GM11168 (cell line): ENCODE measurements at regions not wholly inside any gene's neighbourhood (a gene's known extent, or its start where the extent isn't known, plus 50 kb on each side); places are given as distances from the start of the nearest gene placed in this dataset.

Experiments used
- in situ Hi-C: fragments of 300-500 bp; cut with MboI; formaldehyde crosslinking; loops from one replicate; pipeline ENCODE4 v1.12.0; 2022; ENCODE audit warnings: low sequenced_read_pairs; ENCODE audit not compliant: unreplicated experiment

DNA sequence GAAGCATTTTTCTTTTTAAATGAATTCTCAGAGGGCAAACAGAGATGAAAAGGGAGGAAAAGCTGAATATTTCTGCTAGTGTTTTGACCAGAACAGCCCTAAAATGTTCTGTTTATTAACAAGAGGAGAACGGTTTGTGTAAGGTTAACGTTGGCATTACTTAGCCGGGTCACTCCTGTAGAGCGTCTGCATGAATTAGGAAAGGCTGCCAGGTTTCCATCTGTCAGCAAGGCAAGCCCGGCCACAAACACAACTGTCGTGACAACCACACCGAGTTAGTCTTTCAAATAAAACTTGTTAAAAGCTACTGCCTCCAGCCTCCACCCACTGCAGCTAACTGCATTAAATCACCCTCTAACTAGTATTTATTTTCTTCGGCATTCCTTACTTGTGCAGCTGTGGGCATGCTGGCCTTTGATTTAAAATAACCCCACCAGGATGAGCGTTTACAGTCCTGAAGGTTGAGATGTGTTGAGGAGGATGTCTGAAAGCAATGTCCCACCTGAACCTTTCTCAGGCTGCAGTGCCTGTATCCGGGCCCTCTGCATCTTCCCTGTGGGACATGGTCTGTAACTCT lies 527.9 kb downstream of the FGF9 start:
- in situ Hi-C loops: no loop called here

- in situ Hi-C loops: no loop called here
Measured at GRCh38 chr13:22200440-22200839, 529.6 kb downstream of the FGF9 start.

DNA sequence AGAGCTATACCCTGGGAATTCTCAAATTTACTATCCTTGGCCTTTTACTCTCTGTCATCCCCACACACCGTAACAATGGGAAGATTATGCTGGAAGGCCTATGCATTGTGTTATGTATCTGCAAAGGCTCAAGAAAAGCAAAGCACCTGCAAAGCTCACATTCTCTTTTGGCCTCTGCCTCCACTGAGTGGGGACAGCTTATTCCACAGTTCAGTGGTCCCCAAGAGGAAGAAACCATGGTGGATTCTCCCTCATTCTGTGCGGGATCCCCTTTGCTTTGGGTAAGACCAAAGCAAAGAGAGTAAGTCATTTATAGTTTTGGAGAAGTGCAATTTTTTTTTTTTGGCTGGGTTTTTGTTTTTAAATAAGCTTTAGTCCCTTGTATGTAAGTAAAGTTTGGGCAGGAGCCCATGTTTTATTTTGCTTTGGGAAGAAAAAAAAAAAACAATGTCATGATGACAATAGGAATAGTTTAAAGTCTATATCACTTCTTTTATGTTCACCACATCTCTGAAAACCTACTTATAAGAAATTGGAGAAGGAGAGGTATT lies 530.6 kb downstream of the FGF9 start:
- in situ Hi-C loops: no loop called here

GRCh38 chr13:22210134-22210930 lies 539.5 kb downstream of the FGF9 start:
- in situ Hi-C loops: no loop called here

DNA sequence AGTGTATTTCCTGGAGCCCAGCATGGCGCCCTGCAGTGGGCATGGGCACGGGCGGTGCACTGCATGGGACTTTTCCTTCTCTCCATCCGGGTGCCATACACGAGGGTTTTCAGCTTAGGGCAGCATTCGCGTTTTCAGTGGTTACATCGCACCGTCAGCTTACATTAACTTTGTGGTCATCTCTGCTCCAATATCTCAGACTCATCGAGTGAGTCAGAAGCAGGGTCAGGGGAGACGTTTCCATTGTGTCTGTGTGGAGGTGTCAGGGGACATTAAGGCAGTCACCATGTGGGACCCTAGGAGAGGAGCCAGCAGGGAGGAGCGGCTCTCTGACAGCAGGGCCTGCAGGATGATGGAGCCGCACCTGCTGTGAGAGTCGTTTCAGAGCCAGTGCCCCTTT lies 541.0 kb downstream of the FGF9 start:
- in situ Hi-C loops: no loop called here

GRCh38 chr13:22212576-22212975 lies 541.7 kb downstream of the FGF9 start:
- in situ Hi-C loops: no loop called here

- in situ Hi-C loops: no loop called here
Measured at GRCh38 chr13:22214184-22214583, 543.3 kb downstream of the FGF9 start.

GRCh38 chr13:22218797-22219196 lies 547.9 kb downstream of the FGF9 start:
- in situ Hi-C loops: no loop called here

DNA sequence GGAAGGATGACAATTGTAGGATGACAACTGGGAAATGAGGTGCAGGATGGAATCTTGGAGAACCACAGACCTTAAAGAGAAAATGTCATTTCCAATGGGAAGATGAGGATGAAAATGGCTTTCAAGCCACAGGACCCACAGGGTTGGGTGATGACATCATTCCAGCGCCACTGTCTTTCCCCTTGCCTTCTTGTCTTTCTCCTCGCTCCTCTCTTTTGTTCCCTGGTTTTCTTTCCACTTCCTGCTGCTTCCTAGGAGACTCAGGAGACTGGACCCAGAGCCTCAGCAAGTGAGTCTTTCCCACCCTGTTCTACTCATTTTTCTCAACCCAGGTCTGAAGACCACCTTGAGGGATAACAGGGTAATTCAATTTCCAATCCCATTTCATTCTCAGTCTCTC lies 548.8 kb downstream of the FGF9 start:
- in situ Hi-C loops: no loop called here

DNA sequence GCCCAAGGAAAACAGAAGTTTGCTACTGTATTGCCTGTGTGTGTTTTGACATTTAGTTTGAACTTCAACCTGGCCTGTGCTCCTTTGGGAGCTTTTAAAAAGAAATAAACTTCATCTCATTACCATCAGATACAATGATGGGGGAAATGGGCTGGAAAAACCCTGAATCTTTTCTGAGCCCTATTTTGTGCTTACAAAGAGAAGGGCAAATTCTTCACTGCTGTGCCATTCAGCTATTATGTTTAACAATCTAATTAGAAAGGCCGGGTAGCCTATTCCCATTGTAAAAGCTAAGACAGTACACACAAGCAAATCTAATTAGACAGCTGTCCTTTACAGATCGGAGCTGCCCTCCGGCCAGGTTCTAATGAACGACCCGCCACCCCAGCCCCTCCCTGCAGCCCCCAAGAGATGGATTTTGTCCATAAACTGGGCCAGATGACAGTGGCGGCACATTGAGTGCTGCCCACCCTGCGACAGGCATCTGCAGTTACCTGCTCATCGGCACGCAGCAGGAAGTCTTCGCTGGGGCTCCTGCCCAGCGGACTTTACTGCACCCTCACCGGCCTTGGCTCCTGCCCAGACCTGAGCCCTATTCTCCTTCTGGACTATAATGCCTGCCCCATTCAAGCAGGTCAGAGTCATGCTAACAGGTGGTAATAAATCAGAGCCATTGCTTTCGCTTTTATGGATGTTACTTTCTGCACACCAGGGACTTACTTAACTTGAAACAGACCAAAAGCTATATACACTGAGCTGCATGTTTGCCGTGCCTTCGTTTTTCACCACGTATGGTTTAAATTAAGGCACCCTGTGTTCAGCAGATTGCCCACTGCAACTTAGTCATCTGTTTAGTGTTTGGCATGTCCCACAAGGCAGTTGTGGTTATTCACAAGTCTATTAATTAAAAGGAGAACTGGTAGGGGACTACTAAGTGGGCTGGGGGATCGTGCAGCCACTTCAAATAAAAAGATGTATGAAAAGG lies 549.6 kb downstream of the FGF9 start:
- in situ Hi-C loops: no loop called here

- in situ Hi-C loops: no loop called here
Measured at GRCh38 chr13:22223411-22223810, 552.5 kb downstream of the FGF9 start.

- in situ Hi-C loops: no loop called here
Measured at GRCh38 chr13:22226086-22226485, 555.2 kb downstream of the FGF9 start.

DNA sequence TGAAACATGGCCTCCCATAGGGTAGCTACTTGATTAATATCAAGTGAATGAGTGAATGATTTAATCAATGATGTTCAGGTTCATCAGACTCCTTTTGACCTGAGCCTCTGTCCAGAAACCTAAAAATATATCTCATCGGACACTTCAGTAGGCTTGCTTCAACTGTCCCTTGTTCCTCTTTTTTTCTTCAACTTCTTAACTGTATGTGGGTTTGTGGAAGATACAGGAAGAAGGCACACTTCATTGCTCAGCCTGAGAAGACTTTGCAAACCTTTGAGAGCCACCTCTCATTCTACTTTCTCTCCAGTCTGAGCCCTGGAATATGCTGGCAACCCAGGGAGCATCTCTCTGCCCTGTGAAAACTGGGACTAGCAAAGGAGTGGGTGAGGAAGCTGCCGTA lies 557.0 kb downstream of the FGF9 start:
- in situ Hi-C loops: no loop called here

DNA sequence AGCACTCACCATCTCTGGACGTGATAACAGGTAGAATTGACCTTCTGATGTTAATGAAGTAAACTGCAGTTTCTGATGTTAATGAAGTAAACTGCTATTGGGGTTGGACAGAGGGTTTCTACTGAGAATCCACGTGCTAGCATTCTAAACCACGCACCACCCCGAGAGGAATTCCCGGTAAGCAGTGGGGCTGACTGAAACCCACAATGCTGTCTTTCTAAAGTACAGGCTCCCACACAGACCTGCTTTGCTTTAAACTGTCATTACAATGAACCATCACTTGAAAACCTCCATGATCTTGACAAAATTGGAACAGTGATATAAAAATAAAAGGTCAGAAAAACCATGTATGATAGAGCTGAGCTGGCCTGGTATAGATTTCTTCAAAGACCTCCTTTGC lies 559.0 kb downstream of the FGF9 start:
- in situ Hi-C loops: no loop called here

DNA sequence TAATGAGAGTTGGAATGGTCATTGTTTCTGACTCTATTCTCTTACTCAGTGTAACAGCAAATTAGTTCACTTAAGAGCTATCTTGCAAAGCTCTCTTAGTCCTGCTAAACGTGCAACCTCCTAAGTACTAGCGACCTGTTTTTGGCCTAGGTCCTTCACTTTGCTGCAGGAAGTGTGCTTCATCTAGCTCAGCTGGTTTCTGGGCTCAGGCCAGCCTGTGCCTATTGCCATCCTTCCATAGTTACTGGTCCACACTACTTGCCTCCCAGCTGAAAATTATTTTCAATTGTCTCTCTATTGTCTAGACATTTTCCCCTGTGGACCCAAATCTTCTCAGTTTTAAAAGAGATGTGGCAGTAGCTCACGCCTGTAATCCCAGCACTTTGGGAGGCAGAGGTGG lies 561.3 kb downstream of the FGF9 start:
- in situ Hi-C loops: no loop called here

DNA sequence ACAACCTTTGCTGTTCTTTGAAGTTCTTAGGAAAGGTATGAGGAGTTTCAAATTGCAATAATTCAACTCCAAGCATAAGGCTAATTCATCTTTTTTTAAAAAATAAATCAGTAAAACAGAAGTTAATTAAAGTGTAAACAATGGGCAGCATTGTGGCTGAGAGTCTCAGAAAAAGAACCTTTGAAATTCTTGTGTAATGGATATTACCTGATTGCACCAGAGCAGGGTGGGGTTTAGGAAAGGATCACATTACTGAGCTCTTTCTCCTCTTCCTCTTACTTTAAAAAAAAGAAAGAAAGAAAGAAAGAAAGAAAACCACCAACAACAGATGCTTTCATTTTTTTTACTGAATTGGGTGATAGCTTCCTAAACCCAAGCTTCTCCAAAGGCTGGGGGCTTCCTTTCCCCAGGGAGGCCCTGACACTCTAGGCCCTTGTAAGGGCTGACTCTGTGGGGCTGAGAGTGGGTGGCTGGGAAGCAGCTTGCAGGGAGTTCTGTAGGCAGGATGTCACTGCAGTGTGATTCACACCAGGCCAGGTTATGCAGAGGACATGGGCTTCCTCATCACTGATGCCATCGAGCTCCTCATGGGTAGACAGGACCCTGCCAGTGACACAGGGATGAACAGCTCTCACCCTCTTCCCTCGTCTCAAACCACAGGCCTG lies 564.5 kb downstream of the FGF9 start:
- in situ Hi-C loops: no loop called here

GRCh38 chr13:22235950-22236290 lies 565.0 kb downstream of the FGF9 start:
- in situ Hi-C loops: no loop called here

DNA sequence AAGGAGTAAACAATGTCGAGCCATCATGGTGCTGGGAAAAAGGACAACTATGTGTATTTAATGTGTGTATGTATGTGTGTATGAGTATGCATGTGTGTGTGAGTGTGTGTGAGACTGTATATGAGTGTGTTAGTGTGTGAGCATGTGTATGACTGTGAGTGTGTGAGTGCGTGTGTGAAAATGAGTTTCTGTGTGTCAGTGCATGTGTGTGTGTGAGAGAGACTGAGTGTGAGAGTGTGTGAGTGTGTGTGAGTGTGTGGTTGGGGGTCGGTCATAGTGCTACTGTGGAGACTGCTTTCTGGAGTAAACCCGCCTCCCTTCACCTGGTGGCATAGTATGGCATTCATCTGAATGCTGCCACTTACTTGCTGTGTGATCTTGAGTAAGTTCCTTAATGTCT lies 567.4 kb downstream of the FGF9 start:
- in situ Hi-C loops: no loop called here

DNA sequence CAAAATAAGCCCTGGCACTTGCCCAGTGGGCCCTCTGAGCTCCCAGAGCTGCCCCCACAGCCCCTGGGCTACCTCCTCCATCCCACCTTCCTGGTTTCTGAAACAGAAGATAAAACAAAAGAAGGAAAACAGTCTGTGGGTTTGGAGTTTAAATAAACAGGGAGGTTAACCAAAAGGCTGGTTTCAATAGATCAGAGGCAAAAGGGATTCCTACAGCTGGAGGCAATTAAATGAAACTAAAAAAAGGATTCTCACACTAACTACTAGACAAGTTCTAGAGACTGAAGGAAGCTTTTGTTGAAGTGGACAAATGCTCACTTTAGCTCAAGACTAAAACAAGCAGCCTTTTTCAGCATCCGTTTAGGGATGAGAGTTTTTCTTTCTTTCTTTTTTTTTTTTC lies 569.8 kb downstream of the FGF9 start:
- in situ Hi-C loops: no loop called here

- in situ Hi-C loops: no loop called here
Measured at GRCh38 chr13:22243469-22244163, 572.7 kb downstream of the FGF9 start.
